Hepatocyte (in vitro differentiated cells): ENCODE measurements at regions not wholly inside any gene's neighbourhood (a gene's known extent, or its start where the extent isn't known, plus 50 kb on each side); places are given as distances from the start of the nearest gene placed in this dataset.

ENCODE experiments used
- DNase-seq: peaks from one replicate; pipeline ENCODE4 v3.0.0-alpha.2; 2016; ENCODE audit warnings: low spot score
- H2AFZ ChIP-seq: fragments of 200-600 bp; sonication (generic); 2 replicates; pipeline ENCODE4 v1.6.0; 2016; ENCODE audit warnings: antibody characterized with exemption, mild to moderate bottlenecking
- H3K27ac ChIP-seq: fragments of 200-600 bp; sonication (generic); 2 replicates; pipeline ENCODE4 v1.5.1; 2016; ENCODE audit warnings: mild to moderate bottlenecking
- H3K27me3 ChIP-seq: fragments of 200-600 bp; sonication (generic); 2 replicates; pipeline ENCODE4 v1.6.1; 2016
- H3K36me3 ChIP-seq: fragments of 200-600 bp; sonication (generic); replicated peaks from 2 replicates; pipeline ENCODE4 v1.5.1; 2016; ENCODE audit warnings: low read depth; ENCODE audit not compliant: insufficient read depth
- H3K4me1 ChIP-seq: fragments of 200-600 bp; sonication (generic); 2 replicates; pipeline ENCODE4 v1.5.1; 2016; ENCODE audit warnings: mild to moderate bottlenecking, moderate library complexity; ENCODE audit not compliant: insufficient read depth
- H3K4me2 ChIP-seq: fragments of 200-600 bp; sonication (generic); 2 replicates; pipeline ENCODE4 v1.6.0; 2016
- H3K4me3 ChIP-seq: fragments of 200-600 bp; sonication (generic); 2 replicates; pipeline ENCODE4 v1.5.1; 2016; ENCODE audit warnings: mild to moderate bottlenecking
- H3K79me2 ChIP-seq: fragments of 200-600 bp; sonication (generic); 2 replicates; pipeline ENCODE4 v1.6.0; 2017; ENCODE audit warnings: mild to moderate bottlenecking
- H3K9me2 ChIP-seq: fragments of 200-600 bp; sonication (generic); replicated peaks from 2 replicates; pipeline ENCODE4 v1.6.0; 2017; ENCODE audit warnings: mild to moderate bottlenecking; ENCODE audit not compliant: insufficient read depth
- H3K9me3 ChIP-seq: fragments of 200-600 bp; sonication (generic); 2 replicates; pipeline ENCODE4 v1.5.1; 2016; ENCODE audit warnings: low read depth, mild to moderate bottlenecking
- H4K20me1 ChIP-seq: fragments of 200-600 bp; sonication (generic); 2 replicates; pipeline ENCODE4 v1.6.0; 2016; ENCODE audit warnings: mild to moderate bottlenecking; ENCODE audit not compliant: insufficient read depth, poor library complexity, severe bottlenecking
- CTCF ChIP-seq: fragments of 200-600 bp; sonication (generic); IDR thresholded peaks from 2 replicates; pipeline ENCODE4 v1.5.1; 2016; ENCODE audit warnings: antibody characterized with exemption, mild to moderate bottlenecking; ENCODE audit not compliant: poor library complexity
- EZH2 ChIP-seq: fragments of 200-600 bp; sonication (generic); IDR thresholded peaks from 2 replicates; pipeline ENCODE4 v1.6.1; 2016; ENCODE audit warnings: antibody characterized with exemption, mild to moderate bottlenecking, borderline replicate concordance
- EZH2phosphoT487 ChIP-seq: fragments of 200-600 bp; sonication (generic); IDR thresholded peaks from one replicate; pipeline ENCODE4 v1.6.1; 2018; ENCODE audit warnings: antibody characterized with exemption, mild to moderate bottlenecking, low read depth, moderate library complexity; ENCODE audit not compliant: unreplicated experiment, severe bottlenecking
- WGBS: methylation state at CpG from one replicate; pipeline ENCODE4 v1.1.6; 2016; ENCODE audit warnings: low lambda C conversion rate; ENCODE audit errors: missing lambda C conversion rate; 5-methylcytosine and 5-hydroxymethylcytosine counted together

- Histone ChIP-seq H4K20me1 (no peaks in the 10 kb centered on the region), H3K36me3 (no peaks in the 10 kb centered on the region), H3K9me3 (no peaks in the 10 kb centered on the region), H3K79me2 (no peaks in the 10 kb centered on the region), H3K27ac (no peak overlapping the region), H3K9me2 (no peaks in the 10 kb centered on the region), H3K4me1 (peaks cover 4% of the 10 kb centered on the region), H3K27me3 (peaks cover 7% of the 10 kb centered on the region), H3K4me2 (peak overlapping the region; percentile 47), H3K4me3 (no peak overlapping the region), H2AFZ (no peak overlapping the region)
- peak; percentile 9 for DNase-seq
- 33% methylated on average over 9 of the region's 9 CpGs for WGBS
- no peak for TF ChIP-seq EZH2
- TF ChIP-seq EZH2phosphoT487 = no peak
- no peak for TF ChIP-seq CTCF
These were observed 61.1 kb upstream of the LPAR1 start for GRCh38 chr9:111099199-111100008.

- no peak overlapping the region for H3K27ac ChIP-seq
- H3K9me2 ChIP-seq = no peaks in the 10 kb centered on the region
- peaks cover 7% of the 10 kb centered on the region for H3K27me3 ChIP-seq
- no peaks in the 10 kb centered on the region for H3K36me3 ChIP-seq
- no peaks in the 10 kb centered on the region for H3K79me2 ChIP-seq
- no peaks in the 10 kb centered on the region for H3K9me3 ChIP-seq
- H2AFZ ChIP-seq = no peak overlapping the region
- no peaks in the 10 kb centered on the region for H4K20me1 ChIP-seq
- 70% methylated on average over 4 of the region's 4 CpGs for WGBS
- no peak for TF ChIP-seq EZH2
- TF ChIP-seq CTCF = no peak
- no peak for TF ChIP-seq EZH2phosphoT487
- no peak overlapping the region for H3K4me3 ChIP-seq
- no peak overlapping the region for H3K4me2 ChIP-seq
- DNase-seq = no peak
- H3K4me1 ChIP-seq = peaks cover 4% of the 10 kb centered on the region
These were observed 59.8 kb upstream of the LPAR1 start for GRCh38 chr9:111098093-111098492.

- peaks cover 4% of the 10 kb centered on the region for H3K4me1 ChIP-seq
- no peaks in the 10 kb centered on the region for H3K79me2 ChIP-seq
- H3K36me3 ChIP-seq = no peaks in the 10 kb centered on the region
- TF ChIP-seq EZH2 (no peak), CTCF (no peak), EZH2phosphoT487 (no peak)
- no peaks in the 10 kb centered on the region for H3K9me2 ChIP-seq
- no peak overlapping the region for H3K4me3 ChIP-seq
- no peak overlapping the region for H3K4me2 ChIP-seq
- no peak overlapping the region for H2AFZ ChIP-seq
- H4K20me1 ChIP-seq = no peaks in the 10 kb centered on the region
- H3K27me3 ChIP-seq = peaks cover 7% of the 10 kb centered on the region
- no peaks in the 10 kb centered on the region for H3K9me3 ChIP-seq
- no peak for DNase-seq
- no peak overlapping the region for H3K27ac ChIP-seq
- WGBS = 77% methylated on average over 3 of the region's 3 CpGs
These were observed 57.8 kb upstream of the LPAR1 start for GRCh38 chr9:111096051-111096450.
